ENCODE measurements at regions not wholly inside any gene's neighbourhood (a gene's known extent, or its start where the extent isn't known, plus 50 kb on each side); places are given as distances from the start of the nearest gene placed in this dataset.
"Not testable (repeated sequence)": the region's sequence is repeated elsewhere in the genome, so short reads cannot be mapped to it uniquely, and the experiment has no call there.

DNA sequence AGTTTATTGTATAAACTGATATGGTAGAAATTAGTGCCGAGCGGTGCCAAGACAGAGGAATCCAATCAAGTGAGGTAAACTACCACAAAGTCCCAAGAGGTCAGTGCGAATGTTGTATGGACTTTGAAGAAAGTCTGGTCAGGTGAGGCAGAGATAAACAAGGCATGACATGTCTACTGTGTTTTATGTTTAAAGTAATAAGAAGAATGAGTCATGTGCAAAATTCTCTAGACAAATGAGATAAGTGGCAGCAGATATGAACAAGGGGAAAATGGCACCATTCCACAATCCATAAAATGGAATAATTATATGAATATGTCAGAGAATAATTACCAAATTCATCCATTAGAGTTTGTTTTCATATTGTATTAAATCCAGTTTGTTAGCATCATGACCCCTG is 364.1 kb upstream of the CCNH start:
- intact Hi-C loops (cut with DNase I): loop anchor here in 1 of 3 donors (10.0 kb wide), 1 partner anchor 908 kb away; no protein-coding TSS in a partner anchor
- FAIRE-seq (no peak), ATAC-seq (no peak), DNase-seq (no peak)
- Histone ChIP-seq H3K4me3 (no peak overlapping the region), H3K4me1 (no peaks in the 10 kb centered on the region), H3K27ac (no peak overlapping the region), H3K27me3 (peaks cover 0 to 30% (median 6%) of the 10 kb centered on the region in 4 donors), H3K36me3 (no peaks in the 10 kb centered on the region), H3K9me3 (no peaks in the 10 kb centered on the region)
- WGBS, 2 donors: 65 to 77% methylated on average over 3 of the region's 3 CpGs
- TF ChIP-seq, protein P1, sequence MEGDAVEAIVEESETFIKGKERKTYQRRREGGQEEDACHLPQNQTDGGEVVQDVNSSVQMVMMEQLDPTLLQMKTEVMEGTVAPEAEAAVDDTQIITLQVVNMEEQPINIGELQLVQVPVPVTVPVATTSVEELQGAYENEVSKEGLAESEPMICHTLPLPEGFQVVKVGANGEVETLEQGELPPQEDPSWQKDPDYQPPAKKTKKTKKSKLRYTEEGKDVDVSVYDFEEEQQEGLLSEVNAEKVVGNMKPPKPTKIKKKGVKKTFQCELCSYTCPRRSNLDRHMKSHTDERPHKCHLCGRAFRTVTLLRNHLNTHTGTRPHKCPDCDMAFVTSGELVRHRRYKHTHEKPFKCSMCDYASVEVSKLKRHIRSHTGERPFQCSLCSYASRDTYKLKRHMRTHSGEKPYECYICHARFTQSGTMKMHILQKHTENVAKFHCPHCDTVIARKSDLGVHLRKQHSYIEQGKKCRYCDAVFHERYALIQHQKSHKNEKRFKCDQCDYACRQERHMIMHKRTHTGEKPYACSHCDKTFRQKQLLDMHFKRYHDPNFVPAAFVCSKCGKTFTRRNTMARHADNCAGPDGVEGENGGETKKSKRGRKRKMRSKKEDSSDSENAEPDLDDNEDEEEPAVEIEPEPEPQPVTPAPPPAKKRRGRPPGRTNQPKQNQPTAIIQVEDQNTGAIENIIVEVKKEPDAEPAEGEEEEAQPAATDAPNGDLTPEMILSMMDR (IDR thresholded peaks at IDR 0.05): no peak

DNA sequence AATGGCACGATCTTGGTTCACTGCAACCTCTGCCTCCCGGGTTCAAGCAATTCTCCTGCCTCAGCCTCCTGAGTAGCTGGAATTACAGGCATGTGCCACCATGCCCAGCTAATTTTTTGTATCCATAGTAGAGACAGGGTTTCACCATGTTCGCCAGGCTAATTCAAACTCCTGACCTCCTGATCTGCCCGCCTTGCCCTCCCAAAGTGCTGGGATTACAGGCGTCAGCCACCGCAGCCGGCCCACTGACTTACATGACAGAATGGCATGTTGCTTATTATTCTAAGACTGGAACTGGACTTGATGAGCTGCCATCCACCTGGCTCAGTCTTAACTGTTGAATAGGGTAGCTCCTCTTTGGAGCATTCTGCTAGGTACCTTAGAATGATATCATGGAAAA is 363.6 kb upstream of the CCNH start:
- not testable (repeated sequence) for H3K4me3 ChIP-seq, H3K36me3 ChIP-seq, FAIRE-seq, ATAC-seq, H3K4me1 ChIP-seq, H3K27ac ChIP-seq, H3K9me3 ChIP-seq
- 75 to 81% methylated on average over 7 of the region's 7 CpGs for WGBS, 2 donors
- intact Hi-C loops (cut with DNase I): loop anchor here in 1 of 3 donors (10.0 kb wide), 1 partner anchor 908 kb away; no protein-coding TSS in a partner anchor
- H3K27me3 ChIP-seq: peaks cover 0 to 31% (median 4%) of the 10 kb centered on the region in 4 donors
- DNase-seq: peak in 1 of 6 donors; percentile 23

DNA sequence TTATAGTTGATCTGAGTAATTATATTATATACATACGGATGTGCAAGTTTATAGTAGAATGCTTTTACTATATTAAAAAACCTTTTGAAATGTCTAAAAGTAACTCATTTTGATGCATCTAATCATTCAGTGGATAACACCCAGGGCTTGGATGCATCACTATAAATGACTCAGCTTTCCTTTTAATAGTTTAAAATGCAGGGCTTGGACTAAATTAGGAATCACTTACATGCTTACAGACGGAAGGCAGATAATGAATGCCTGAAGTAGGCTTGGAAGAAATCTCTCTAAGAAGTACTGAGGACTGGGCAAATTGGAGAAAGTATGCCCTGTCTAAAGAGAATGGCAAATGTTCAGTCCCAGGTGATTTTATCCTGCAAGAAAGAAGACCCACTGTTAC is 362.5 kb upstream of the CCNH start:
- intact Hi-C loops (cut with DNase I): loop anchor here in 1 of 3 donors (10.0 kb wide), 1 partner anchor 910 kb away; no protein-coding TSS in a partner anchor
- Histone ChIP-seq H3K9me3 (no peaks in the 10 kb centered on the region), H3K4me1 (no peaks in the 10 kb centered on the region), H3K27me3 (peaks cover 0 to 36% (median 3%) of the 10 kb centered on the region in 4 donors), H3K27ac (no peak overlapping the region), H3K4me3 (no peak overlapping the region), H3K36me3 (no peaks in the 10 kb centered on the region)
- ATAC-seq (no peak), FAIRE-seq (no peak), DNase-seq (no peak)
- 58 to 59% methylated on average over 2 of the region's 2 CpGs for WGBS, 2 donors
- TF ChIP-seq, protein P1 (IDR thresholded peaks at IDR 0.05): no peak

DNA sequence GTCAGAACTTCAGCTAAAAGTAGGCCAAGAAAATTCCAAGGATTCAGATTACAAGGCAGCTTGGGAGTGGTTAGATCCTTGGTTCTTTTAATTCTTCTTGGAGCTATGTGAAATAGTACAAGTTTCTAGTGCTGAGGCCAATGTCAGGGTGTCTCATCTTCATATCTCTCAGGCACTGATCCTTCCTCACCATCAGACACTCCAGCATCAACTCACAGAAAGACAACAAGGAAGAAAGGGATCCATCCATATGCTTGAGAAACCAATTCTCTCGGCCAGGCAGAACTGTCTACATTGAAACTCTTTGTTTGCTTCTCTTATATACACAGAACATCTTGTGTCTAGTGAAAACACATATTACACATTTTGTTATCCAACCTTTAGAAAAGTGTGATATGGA is 362.1 kb upstream of the CCNH start:
- H3K27ac ChIP-seq: no peak overlapping the region
- ATAC-seq: no peak
- intact Hi-C loops (cut with DNase I): loop anchor here in 1 of 3 donors (10.0 kb wide), 1 partner anchor 910 kb away; no protein-coding TSS in a partner anchor
- FAIRE-seq: no peak
- TF ChIP-seq, protein P1 (IDR thresholded peaks at IDR 0.05): no peak
- H3K4me1 ChIP-seq: no peaks in the 10 kb centered on the region
- no peak overlapping the region for H3K4me3 ChIP-seq
- H3K36me3 ChIP-seq: no peaks in the 10 kb centered on the region
- no peak for DNase-seq
- H3K27me3 ChIP-seq: peaks cover 0 to 36% (median 3%) of the 10 kb centered on the region in 4 donors
- no peaks in the 10 kb centered on the region for H3K9me3 ChIP-seq
- 58 to 70% methylated on average over 1 of the region's 1 CpG for WGBS, 2 donors

DNA sequence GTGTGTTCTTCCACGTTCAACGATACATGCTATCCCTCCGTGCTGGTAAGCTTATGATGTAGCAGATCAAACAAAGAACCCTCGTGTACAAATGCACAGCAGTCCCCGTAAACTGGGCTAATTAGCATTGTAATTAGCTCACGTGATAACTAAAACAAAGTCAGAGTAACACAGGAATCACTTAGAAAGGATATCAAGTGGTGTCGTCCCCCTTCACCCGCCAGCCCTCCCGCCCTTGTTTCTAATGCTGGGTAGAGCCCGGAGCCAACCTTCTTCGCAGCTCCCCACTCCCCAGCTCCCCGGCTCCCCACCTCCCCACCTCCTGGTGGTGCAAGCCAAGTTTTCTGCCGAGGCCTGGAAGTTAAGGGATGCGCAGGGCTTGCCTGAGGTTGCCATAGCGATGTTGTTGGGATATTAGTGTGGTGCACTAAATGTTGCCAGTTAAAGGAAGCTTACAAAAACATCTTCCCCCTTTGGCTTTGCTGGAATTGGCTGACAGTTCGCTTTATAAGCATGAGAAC is 357.9 kb upstream of the CCNH start:
- Histone ChIP-seq H3K27me3 (peaks cover 0 to 30% (median 3%) of the 10 kb centered on the region in 4 donors), H3K27ac (no peak overlapping the region), H3K4me3 (no peak overlapping the region), H3K9me3 (no peaks in the 10 kb centered on the region), H3K36me3 (no peaks in the 10 kb centered on the region), H3K4me1 (no peaks in the 10 kb centered on the region)
- no peak for ATAC-seq
- TF ChIP-seq, protein P1 (IDR thresholded peaks at IDR 0.05): no peak
- DNase-seq: peak in 1 of 6 donors; percentile 22
- 17% methylated on average over 16 of the region's 16 CpGs for WGBS, 2 donors
- intact Hi-C loops (cut with DNase I): loop anchor here in 1 of 3 donors (10.0 kb wide), 1 partner anchor 914 kb away; no protein-coding TSS in a partner anchor
- no peak for FAIRE-seq

Measured in pancreas (tissue), 10 donors.